ENCODE measurements at regions not wholly inside any gene's neighbourhood (a gene's known extent, or its start where the extent isn't known, plus 50 kb on each side); places are given as distances from the start of the nearest gene placed in this dataset.

GRCh38 chr2:242051463-242051862 lies 181.9 kb downstream of the RTP5 start:
- TF ChIP-seq CTCF (IDR thresholded peaks at IDR 0.05) (no peak), POLR2AphosphoS5 (IDR thresholded peaks at IDR 0.05) (no peak)
